Gastroesophageal sphincter (tissue), 4 donors: ENCODE measurements at regions not wholly inside any gene's neighbourhood (a gene's known extent, or its start where the extent isn't known, plus 50 kb on each side); places are given as distances from the start of the nearest gene placed in this dataset.
"Not testable (repeated sequence)": the region's sequence is repeated elsewhere in the genome, so short reads cannot be mapped to it uniquely, and the experiment has no call there.

Source experiments
- ATAC-seq: fragments of 150-250 bp; one replicate; pipeline ENCODE4 v1.9.1; 2016; ENCODE audit warnings: mild to moderate bottlenecking, moderate library complexity
- H3K27ac ChIP-seq, 4 donors: fragments of 200-600 bp; sonication (generic) in 3 of 4; 1 replicate in 3 of 4; 2 replicates in 1 of 4; pipeline ENCODE4 v1.5.1; 2016 to 2019
- H3K27me3 ChIP-seq: fragments of 200-600 bp; sonication (generic); one replicate; pipeline ENCODE4 v1.5.1; 2019
- H3K36me3 ChIP-seq, 2 donors: fragments of 200-600 bp; sonication (generic); one replicate each; pipeline ENCODE4 v1.5.1; 2019; ENCODE audit warnings: control low read depth in 1 of 2
- H3K4me1 ChIP-seq, 3 donors: fragments of 200-600 bp; sonication (generic); 1 replicate in 2 of 3; 2 replicates in 1 of 3; pipeline ENCODE4 v1.5.1; 2016 to 2019; ENCODE audit warnings: control low read depth in 2 of 3
- H3K4me3 ChIP-seq, 2 donors: fragments of 200-600 bp; sonication (generic); one replicate each; pipeline ENCODE4 v1.5.1; 2019; ENCODE audit warnings: mild to moderate bottlenecking in 1 of 2, moderate library complexity in 1 of 2
- H3K9me3 ChIP-seq, 3 donors: fragments of 200-600 bp; sonication (generic); one replicate each; pipeline ENCODE4 v1.5.1; 2017 to 2019; ENCODE audit warnings: control low read depth in 2 of 3
- CTCF ChIP-seq, 4 experiments: fragments of 200-600 bp in 2 of 4; fragments of 450-650 bp in 2 of 4; sonication (generic) in 1 of 4; IDR thresholded peaks; one replicate each; pipeline ENCODE4 v1.5.1; 2017 to 2019; ENCODE audit warnings: antibody characterized with exemption in 4 of 4, mild to moderate bottlenecking in 2 of 4, moderate library complexity in 2 of 4
- EP300 ChIP-seq: sonication (generic); formaldehyde crosslinking; IDR thresholded peaks from one replicate; pipeline ENCODE4 v1.6.1; 2017; ENCODE audit warnings: antibody characterized with exemption, mild to moderate bottlenecking
- POLR2A ChIP-seq, 2 donors: fragments of 450-650 bp; IDR thresholded peaks; one replicate each; pipeline ENCODE4 v1.6.1; 2017; ENCODE audit warnings: antibody characterized with exemption in 2 of 2, mild to moderate bottlenecking in 2 of 2, moderate library complexity in 1 of 2
- POLR2AphosphoS5 ChIP-seq: sonication (generic); formaldehyde crosslinking; IDR thresholded peaks from one replicate; pipeline ENCODE4 v1.6.1; 2017; ENCODE audit warnings: antibody characterized with exemption
- whole genome bisulfite sequencing, 2 donors: methylation state at CpG; one replicate each; pipeline ENCODE4 v1.1.5; 2018; ENCODE audit warnings: low coverage in 1 of 2; 5-methylcytosine and 5-hydroxymethylcytosine counted together

GRCh38 chr7:131040467-131040932 lies 287.2 kb upstream of the MKLN1 start:
- peak overlapping the region in 2 of 4 donors; percentile 39 to 55 for H3K27ac ChIP-seq
- peaks cover 0 to 6% of the 10 kb centered on the region in 2 donors for H3K36me3 ChIP-seq
- WGBS, 2 donors = 3 to 4% methylated on average over 4 to 6 of the region's 6 CpGs
- ATAC-seq = peak; percentile 41
- peak; percentile 85 to 91 (median 88) for TF ChIP-seq CTCF (IDR thresholded peaks at IDR 0.05)
- no peak for TF ChIP-seq EP300
- peaks cover 8 to 84% (median 8%) of the 10 kb centered on the region in 3 donors for H3K4me1 ChIP-seq
- H3K27me3 ChIP-seq = no peaks in the 10 kb centered on the region
- no peak overlapping the region for H3K4me3 ChIP-seq
- H3K9me3 ChIP-seq = no peaks in the 10 kb centered on the region

- not testable (repeated sequence) for H3K9me3 ChIP-seq, H3K4me3 ChIP-seq, H3K36me3 ChIP-seq, ATAC-seq, H3K27me3 ChIP-seq
- Histone ChIP-seq H3K4me1 (peaks cover 8 to 81% (median 8%) of the 10 kb centered on the region in 3 donors), H3K27ac (peak overlapping the region in 1 of 4 donors; percentile 39)
- 88 to 94% methylated on average over 13 of the region's 17 CpGs for WGBS, 2 donors
Observed at GRCh38 chr7:131041012-131041695, 286.5 kb upstream of the MKLN1 start.

GRCh38 chr7:131042269-131043160 lies 285.2 kb upstream of the MKLN1 start:
- no peaks in the 10 kb centered on the region for H3K27me3 ChIP-seq
- peaks cover 8 to 85% (median 8%) of the 10 kb centered on the region in 3 donors for H3K4me1 ChIP-seq
- TF ChIP-seq CTCF (IDR thresholded peaks at IDR 0.05) (no peak), EP300 (no peak), POLR2A (IDR thresholded peaks at IDR 0.05) (no peak), POLR2AphosphoS5 (no peak)
- no peak overlapping the region for H3K4me3 ChIP-seq
- ATAC-seq = no peak
- H3K36me3 ChIP-seq = peaks cover 0 to 6% of the 10 kb centered on the region in 2 donors
- WGBS, 2 donors = 70 to 78% methylated on average over 5 to 7 of the region's 7 CpGs
- no peak overlapping the region for H3K27ac ChIP-seq
- H3K9me3 ChIP-seq = no peaks in the 10 kb centered on the region

GRCh38 chr7:131045526-131045925 lies 282.1 kb upstream of the MKLN1 start:
- Histone ChIP-seq H3K4me3 (no peak overlapping the region), H3K36me3 (peaks cover 0 to 23% of the 10 kb centered on the region in 2 donors), H3K9me3 (no peaks in the 10 kb centered on the region), H3K27ac (no peak overlapping the region), H3K27me3 (no peaks in the 10 kb centered on the region), H3K4me1 (peaks cover 4 to 86% (median 15%) of the 10 kb centered on the region in 3 donors)
- ATAC-seq = no peak
- no peak for TF ChIP-seq POLR2AphosphoS5
- no peak for TF ChIP-seq POLR2A (IDR thresholded peaks at IDR 0.05)
- no peak for TF ChIP-seq EP300
- TF ChIP-seq CTCF (IDR thresholded peaks at IDR 0.05) = no peak
- 73 to 88% methylated on average over 1 of the region's 1 CpG for WGBS, 2 donors

- Histone ChIP-seq H3K27me3 (no peaks in the 10 kb centered on the region), H3K27ac (no peak overlapping the region), H3K9me3 (no peaks in the 10 kb centered on the region), H3K4me3 (no peak overlapping the region), H3K36me3 (peaks cover 0 to 25% of the 10 kb centered on the region in 2 donors), H3K4me1 (peaks cover 4 to 86% (median 15%) of the 10 kb centered on the region in 3 donors)
- ATAC-seq = no peak
- 80 to 100% methylated on average over 1 of the region's 1 CpG for WGBS, 2 donors
- TF ChIP-seq POLR2A (IDR thresholded peaks at IDR 0.05) (no peak), POLR2AphosphoS5 (no peak), EP300 (no peak), CTCF (IDR thresholded peaks at IDR 0.05) (no peak)
Observed at GRCh38 chr7:131046246-131046645, 281.4 kb upstream of the MKLN1 start.
